ENCODE measurements at regions not wholly inside any gene's neighbourhood (a gene's known extent, or its start where the extent isn't known, plus 50 kb on each side); places are given as distances from the start of the nearest gene placed in this dataset.
A peak's percentile ranks its signal among the peaks of the same experiment; 100 is the strongest.

DNA sequence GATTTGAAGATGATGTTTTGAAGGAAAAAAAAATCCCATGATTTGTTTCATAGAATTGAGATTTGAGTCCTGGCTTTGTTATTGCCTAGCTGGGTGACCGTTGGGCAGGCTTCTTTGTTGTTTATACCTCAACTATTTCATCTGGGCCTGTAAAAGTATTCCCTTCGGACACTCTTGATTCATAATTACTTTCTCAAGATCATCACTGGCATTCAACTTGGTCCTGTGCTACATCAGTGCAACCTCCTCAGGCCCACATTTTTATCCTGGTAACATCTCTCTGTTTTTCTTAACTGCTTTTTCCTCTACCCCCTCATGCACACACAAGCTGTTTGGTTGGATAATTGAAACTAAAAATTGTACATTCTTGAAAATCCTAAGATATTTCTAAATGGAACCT lies 67.5 kb upstream of the P3H2 start (continued):
- no peak for TF ChIP-seq ZNF384 (IDR thresholded peaks at IDR 0.05; ENCODE audit: borderline replicate concordance, low read depth, low read length)
- no peak for TF ChIP-seq TCF7 (IDR thresholded peaks at IDR 0.05; ENCODE audit: borderline replicate concordance)
- no peak for TF ChIP-seq BRCA1 (IDR thresholded peaks at IDR 0.05; ENCODE audit: low read depth, low read length)
- no peak for TF ChIP-seq NFIC (IDR thresholded peaks at IDR 0.05; ENCODE audit: low read depth, low read length)
- TF ChIP-seq MXI1 (IDR thresholded peaks at IDR 0.05; ENCODE audit: low read depth, low read length): no peak
- TF ChIP-seq JUND (IDR thresholded peaks at IDR 0.05; ENCODE audit: low read depth, low read length): no peak

DNA sequence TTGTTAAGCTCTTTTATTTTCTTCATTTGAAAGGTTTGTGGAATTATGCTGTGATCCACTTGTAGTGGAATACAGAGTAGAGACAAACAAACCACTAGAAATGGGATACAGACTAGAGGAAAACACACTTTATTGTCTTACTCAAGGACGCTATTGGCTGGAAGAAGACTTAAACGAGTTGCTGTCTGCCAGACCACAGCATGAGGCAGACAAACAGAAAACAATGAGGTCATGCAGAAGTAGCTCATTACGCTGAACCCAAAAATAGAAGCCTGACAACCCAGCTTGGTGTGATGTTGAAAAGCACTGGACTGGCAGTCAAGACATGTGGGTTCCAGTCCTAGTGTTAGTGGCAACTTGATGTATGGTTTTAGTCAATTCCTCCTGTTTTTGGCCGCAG lies 62.4 kb upstream of the P3H2 start:
- intact Hi-C loops (cut with micrococcal nuclease; ENCODE audit: unreplicated experiment): no loop called here
- CTCF ChIA-PET: interaction anchor here (0.7 to 1.3 kb wide), 3 partner anchors 15 to 223 kb away, joined by 3 to 4 read pairs (median 4); no protein-coding TSS in a partner anchor
- RAD21 ChIA-PET (ENCODE audit: unreplicated experiment): interaction anchor here (0.8 to 1.5 kb wide), 3 partner anchors 63 to 111 kb away, joined by 3 to 5 read pairs (median 3); partner anchors contain the start of gene P3H2
- Histone ChIP-seq H4K20me1 (ENCODE audit: control insufficient read depth, insufficient read depth) (no peaks in the 10 kb centered on the region), H3K27ac (ENCODE audit: control insufficient read depth, insufficient read depth) (no peak overlapping the region), H3K27me3 (replicated peaks in 1 of 2; ENCODE audit: control insufficient read depth in 2 of 2, insufficient read depth in 2 of 2, low read length in 1 of 2) (no peaks in the 10 kb centered on the region), H3K79me2 (ENCODE audit: control insufficient read depth, insufficient read depth, low read length) (no peaks in the 10 kb centered on the region), H3K4me2 (ENCODE audit: control insufficient read depth, insufficient read depth) (no peak overlapping the region), H3K4me1 (ENCODE audit: control insufficient read depth, insufficient read depth, low read length) (no peaks in the 10 kb centered on the region), H3K36me3 (ENCODE audit: control insufficient read depth in 2 of 2, insufficient read depth in 2 of 2, low read length in 1 of 2) (no peaks in the 10 kb centered on the region), H2AFZ (ENCODE audit: control insufficient read depth, low read depth, low read length) (no peak overlapping the region), H3K9ac (ENCODE audit: control insufficient read depth, insufficient read depth, low read length) (no peak overlapping the region), H3K9me3 (replicated peaks; ENCODE audit: control insufficient read depth, insufficient read depth, low read length) (no peaks in the 10 kb centered on the region), H3K4me3 (no peak overlapping the region)
- peak; percentile 81 for ATAC-seq
- DNase-seq (ENCODE audit: low read depth, low spot score): no peak
- SMC1A ChIA-PET (ENCODE audit: uncharacterized antibody, unreplicated experiment): interaction anchor here (0.7 to 1.7 kb wide), 7 partner anchors 9 to 82 kb away, joined by 3 to 7 read pairs (median 4); no protein-coding TSS in a partner anchor
- no TSS peak for BruUV-seq (replicated peaks)
- FAIRE-seq: no peak
- POLR2A ChIA-PET: interaction anchor here (1.1 kb wide), 1 partner anchor 9 kb away, joined by 3 read pairs; no protein-coding TSS in a partner anchor
- in situ Hi-C loops (cut with MboI): no loop called here
- 64% methylated on average over 4 of the region's 4 CpGs for WGBS (ENCODE audit: insufficient coverage, insufficient replicate concordance, low lambda C conversion rate, missing lambda C conversion rate)
- TF ChIP-seq CBX5 (IDR thresholded peaks at IDR 0.05; ENCODE audit: low read depth) (no peak), SMARCA5 (IDR thresholded peaks at IDR 0.05) (no peak), POLR2AphosphoS5 (IDR thresholded peaks at IDR 0.05; ENCODE audit: low read length) (no peak), POLR2AphosphoS2 (IDR thresholded peaks at IDR 0.05; ENCODE audit: low read depth, low read length) (no peak), BACH1 (IDR thresholded peaks at IDR 0.05; ENCODE audit: borderline replicate concordance) (no peak), ETV6 (conservative IDR thresholded peaks at IDR 0.05 in 1 of 2, IDR thresholded peaks at IDR 0.05 in 1 of 2; ENCODE audit: borderline replicate concordance in 1 of 2, low read depth in 1 of 2) (no peak), ZNF622 (IDR thresholded peaks at IDR 0.05) (no peak), HDAC2 (IDR thresholded peaks at IDR 0.05) (no peak), BHLHE40 (IDR thresholded peaks at IDR 0.05; ENCODE audit: borderline replicate concordance in 1 of 2, low read depth in 2 of 2, low read length in 1 of 2) (no peak), NR2F1 (conservative IDR thresholded peaks at IDR 0.05) (no peak), SP1 (IDR thresholded peaks at IDR 0.05; ENCODE audit: low read depth, low read length) (no peak), STAT1 (conservative IDR thresholded peaks at IDR 0.05) (no peak), KDM1A (IDR thresholded peaks at IDR 0.05; ENCODE audit: borderline replicate concordance) (no peak)
- TF ChIP-seq, protein P1, sequence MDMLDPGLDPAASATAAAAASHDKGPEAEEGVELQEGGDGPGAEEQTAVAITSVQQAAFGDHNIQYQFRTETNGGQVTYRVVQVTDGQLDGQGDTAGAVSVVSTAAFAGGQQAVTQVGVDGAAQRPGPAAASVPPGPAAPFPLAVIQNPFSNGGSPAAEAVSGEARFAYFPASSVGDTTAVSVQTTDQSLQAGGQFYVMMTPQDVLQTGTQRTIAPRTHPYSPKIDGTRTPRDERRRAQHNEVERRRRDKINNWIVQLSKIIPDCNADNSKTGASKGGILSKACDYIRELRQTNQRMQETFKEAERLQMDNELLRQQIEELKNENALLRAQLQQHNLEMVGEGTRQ (IDR thresholded peaks at IDR 0.05; ENCODE audit: borderline replicate concordance, low read depth, low read length): no peak
- TF ChIP-seq, protein P2, sequence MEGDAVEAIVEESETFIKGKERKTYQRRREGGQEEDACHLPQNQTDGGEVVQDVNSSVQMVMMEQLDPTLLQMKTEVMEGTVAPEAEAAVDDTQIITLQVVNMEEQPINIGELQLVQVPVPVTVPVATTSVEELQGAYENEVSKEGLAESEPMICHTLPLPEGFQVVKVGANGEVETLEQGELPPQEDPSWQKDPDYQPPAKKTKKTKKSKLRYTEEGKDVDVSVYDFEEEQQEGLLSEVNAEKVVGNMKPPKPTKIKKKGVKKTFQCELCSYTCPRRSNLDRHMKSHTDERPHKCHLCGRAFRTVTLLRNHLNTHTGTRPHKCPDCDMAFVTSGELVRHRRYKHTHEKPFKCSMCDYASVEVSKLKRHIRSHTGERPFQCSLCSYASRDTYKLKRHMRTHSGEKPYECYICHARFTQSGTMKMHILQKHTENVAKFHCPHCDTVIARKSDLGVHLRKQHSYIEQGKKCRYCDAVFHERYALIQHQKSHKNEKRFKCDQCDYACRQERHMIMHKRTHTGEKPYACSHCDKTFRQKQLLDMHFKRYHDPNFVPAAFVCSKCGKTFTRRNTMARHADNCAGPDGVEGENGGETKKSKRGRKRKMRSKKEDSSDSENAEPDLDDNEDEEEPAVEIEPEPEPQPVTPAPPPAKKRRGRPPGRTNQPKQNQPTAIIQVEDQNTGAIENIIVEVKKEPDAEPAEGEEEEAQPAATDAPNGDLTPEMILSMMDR (IDR thresholded peaks at IDR 0.05 in 2 of 3, conservative IDR thresholded peaks at IDR 0.05 in 1 of 3; ENCODE audit: control insufficient read depth in 2 of 3, extremely low read depth in 1 of 3, insufficient read depth in 1 of 3, low read depth in 3 of 3, low read length in 3 of 3): no peak
- TF ChIP-seq, protein P3, sequence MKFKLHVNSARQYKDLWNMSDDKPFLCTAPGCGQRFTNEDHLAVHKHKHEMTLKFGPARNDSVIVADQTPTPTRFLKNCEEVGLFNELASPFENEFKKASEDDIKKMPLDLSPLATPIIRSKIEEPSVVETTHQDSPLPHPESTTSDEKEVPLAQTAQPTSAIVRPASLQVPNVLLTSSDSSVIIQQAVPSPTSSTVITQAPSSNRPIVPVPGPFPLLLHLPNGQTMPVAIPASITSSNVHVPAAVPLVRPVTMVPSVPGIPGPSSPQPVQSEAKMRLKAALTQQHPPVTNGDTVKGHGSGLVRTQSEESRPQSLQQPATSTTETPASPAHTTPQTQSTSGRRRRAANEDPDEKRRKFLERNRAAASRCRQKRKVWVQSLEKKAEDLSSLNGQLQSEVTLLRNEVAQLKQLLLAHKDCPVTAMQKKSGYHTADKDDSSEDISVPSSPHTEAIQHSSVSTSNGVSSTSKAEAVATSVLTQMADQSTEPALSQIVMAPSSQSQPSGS (IDR thresholded peaks at IDR 0.05; ENCODE audit: low read length): 0 out of 2 replicates have a peak, but pooled peaks have one; percentile 41

Data from GM12878 (cell line).